ENCODE measurements at regions not wholly inside any gene's neighbourhood (a gene's known extent, or its start where the extent isn't known, plus 50 kb on each side); places are given as distances from the start of the nearest gene placed in this dataset.

DNA sequence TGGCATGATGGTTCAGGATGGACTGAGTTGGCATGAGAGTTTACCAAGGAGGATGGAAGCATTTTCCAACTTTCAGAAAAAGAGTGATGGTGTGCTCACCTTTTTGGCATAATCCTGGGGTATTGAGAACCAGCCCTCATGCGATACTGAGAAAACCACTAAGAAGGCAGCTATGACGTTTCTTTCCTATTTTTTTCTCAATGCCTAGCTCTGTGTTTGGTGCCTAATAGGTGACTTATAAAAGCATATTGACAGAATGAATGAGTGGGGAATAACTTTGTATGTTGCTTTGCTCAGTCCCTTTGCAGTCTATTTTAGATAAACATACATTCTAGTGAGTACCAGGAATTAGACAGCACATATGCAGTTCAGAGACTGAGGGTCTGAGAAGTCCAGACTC is 816.3 kb downstream of the DHX35 start:
- no peak overlapping the region for H2BK15ac ChIP-seq (ENCODE audit: low read length)
- no peaks in the 10 kb centered on the region for H3K27me3 ChIP-seq (replicated peaks in 1 of 4; ENCODE audit: control insufficient read depth in 3 of 4, extremely low read depth in 1 of 4, insufficient read depth in 3 of 4, low read length in 3 of 4)
- H2AK5ac ChIP-seq (ENCODE audit: low read depth, low read length) = no peak overlapping the region
- no peaks in the 10 kb centered on the region for H3K4me1 ChIP-seq (replicated peaks in 1 of 4; ENCODE audit: control insufficient read depth in 3 of 4, insufficient read depth in 4 of 4, low read length in 3 of 4)
- H4K5ac ChIP-seq (ENCODE audit: insufficient read length, low read depth, low read length) = no peak overlapping the region
- no peak overlapping the region for H3K4me2 ChIP-seq (ENCODE audit: insufficient read depth in 1 of 2, low read depth in 2 of 2, low read length in 2 of 2)
- no peak overlapping the region for H3K56ac ChIP-seq (replicated peaks; ENCODE audit: insufficient read length, low read depth, low read length)
- DNase-seq (ENCODE audit: low read depth in 1 of 2, low spot score in 2 of 2) (no peak), FAIRE-seq (no peak)
- H3K27ac ChIP-seq (ENCODE audit: low read depth, low read length) = no peak overlapping the region
- H3K79me1 ChIP-seq (ENCODE audit: low read depth, low read length) = no peaks in the 10 kb centered on the region
- no peak overlapping the region for H3K9ac ChIP-seq (replicated peaks in 1 of 4; ENCODE audit: extremely low read depth in 1 of 4, low read depth in 3 of 4, low read length in 3 of 4)
- no peak overlapping the region for H4K91ac ChIP-seq (replicated peaks; ENCODE audit: insufficient read length, low read length)
- WGBS, 2 experiments (ENCODE audit: extremely low coverage in 1 of 2, insufficient coverage in 1 of 2, insufficient read length in 1 of 2, insufficient replicate concordance in 2 of 2, low coverage in 1 of 2, low lambda C conversion rate in 2 of 2, missing lambda C conversion rate in 1 of 2) = 89% methylated on average over 2 of the region's 2 CpGs; no CpG with 5 or more reads in 1 of the 2 experiments
- H2BK120ac ChIP-seq (replicated peaks; ENCODE audit: low read depth, low read length) = no peak overlapping the region
- no peaks in the 10 kb centered on the region for H3K23me2 ChIP-seq (ENCODE audit: low read depth, low read length)
- no peak overlapping the region for H4K8ac ChIP-seq (ENCODE audit: extremely low read depth, insufficient read depth, low read length)
- no peaks in the 10 kb centered on the region for H3K36me3 ChIP-seq (ENCODE audit: control insufficient read depth in 2 of 4, insufficient read depth in 4 of 4, low read length in 3 of 4)
- H3K9me3 ChIP-seq (ENCODE audit: insufficient read depth in 2 of 2, low read depth in 1 of 2, low read length in 1 of 2) = peaks cover 0 to 3% of the 10 kb centered on the region in 2 experiments; a peak in 2 of 4 replicates
- H2AFZ ChIP-seq (ENCODE audit: low read length) = no peak overlapping the region
- no peak overlapping the region for H2BK12ac ChIP-seq (ENCODE audit: low read depth, low read length)
- no peak overlapping the region for H3K4ac ChIP-seq (replicated peaks; ENCODE audit: insufficient read length, low read depth, low read length)
- no peak overlapping the region for H3K4me3 ChIP-seq (ENCODE audit: extremely low read depth in 1 of 4, insufficient read depth in 2 of 4, low read depth in 3 of 4, low read length in 4 of 4)
- H2BK20ac ChIP-seq (ENCODE audit: low read length) = no peak overlapping the region
- H4K20me1 ChIP-seq (replicated peaks in 1 of 2; ENCODE audit: control insufficient read depth in 1 of 2, insufficient read depth in 2 of 2, low read length in 2 of 2) = no peaks in the 10 kb centered on the region
- no peak overlapping the region for H3K18ac ChIP-seq (ENCODE audit: extremely low read depth, low read length)
- H3K79me2 ChIP-seq (ENCODE audit: control insufficient read depth in 1 of 2, insufficient read depth in 2 of 2, low read length in 2 of 2) = no peaks in the 10 kb centered on the region
- H3K14ac ChIP-seq (ENCODE audit: insufficient read length) = no peak overlapping the region
- ChIA-PET CTCF (ENCODE audit: partially characterized antibody) (interaction anchor here (0.6 to 1.5 kb wide), 2 partner anchors 11 to 317 kb away, joined by 3 read pairs; no protein-coding TSS in a partner anchor), POLR2A (ENCODE audit: partially characterized antibody) (no interaction called here)
- no peak overlapping the region for H3K23ac ChIP-seq (ENCODE audit: insufficient read length)
- H2BK5ac ChIP-seq (ENCODE audit: low read depth, low read length) = no peak overlapping the region
- TF ChIP-seq CBX8 (IDR thresholded peaks at IDR 0.05; ENCODE audit: borderline replicate concordance, low read depth, low read length) (no peak), EP300 (IDR thresholded peaks at IDR 0.05; ENCODE audit: borderline replicate concordance in 1 of 2, low read depth in 2 of 2, low read length in 2 of 2) (no peak), RXRA (IDR thresholded peaks at IDR 0.05; ENCODE audit: insufficient read depth, low read depth, low read length) (no peak), EZH2 (IDR thresholded peaks at IDR 0.05; ENCODE audit: low read depth, low read length, severe bottlenecking) (no peak), GTF2F1 (IDR thresholded peaks at IDR 0.05; ENCODE audit: borderline replicate concordance, low read depth, low read length) (no peak), SUZ12 (IDR thresholded peaks at IDR 0.05; ENCODE audit: low read length) (no peak), MAFK (IDR thresholded peaks at IDR 0.05; ENCODE audit: low read depth, low read length) (no peak), BACH1 (IDR thresholded peaks at IDR 0.05; ENCODE audit: low read length) (no peak)
